ENCODE measurements at regions not wholly inside any gene's neighbourhood (a gene's known extent, or its start where the extent isn't known, plus 50 kb on each side); places are given as distances from the start of the nearest gene placed in this dataset.
"Not testable (repeated sequence)": the region's sequence is repeated elsewhere in the genome, so short reads cannot be mapped to it uniquely, and the experiment has no call there.

DNA sequence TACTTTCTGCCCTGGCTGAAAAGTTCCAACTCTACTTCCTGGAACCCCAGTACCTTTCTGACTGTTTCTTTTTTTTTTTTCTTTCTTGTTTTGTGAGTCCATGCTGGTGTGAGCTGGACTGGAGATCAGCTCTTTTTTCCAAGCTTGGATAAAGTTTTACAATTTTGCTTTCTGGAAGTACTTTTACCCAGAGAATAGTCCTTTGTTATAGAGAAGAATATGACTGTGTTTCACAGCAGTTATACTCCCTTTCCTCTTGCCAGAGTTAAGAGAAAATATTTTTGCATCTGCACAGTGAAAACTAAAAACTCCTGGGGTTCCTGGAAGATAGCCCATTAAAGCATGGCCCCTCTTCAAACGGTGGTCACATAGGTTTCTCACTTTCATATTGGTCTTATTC, 1100.6 kb downstream of the OTOL1 start:
- TF ChIP-seq, protein P1, sequence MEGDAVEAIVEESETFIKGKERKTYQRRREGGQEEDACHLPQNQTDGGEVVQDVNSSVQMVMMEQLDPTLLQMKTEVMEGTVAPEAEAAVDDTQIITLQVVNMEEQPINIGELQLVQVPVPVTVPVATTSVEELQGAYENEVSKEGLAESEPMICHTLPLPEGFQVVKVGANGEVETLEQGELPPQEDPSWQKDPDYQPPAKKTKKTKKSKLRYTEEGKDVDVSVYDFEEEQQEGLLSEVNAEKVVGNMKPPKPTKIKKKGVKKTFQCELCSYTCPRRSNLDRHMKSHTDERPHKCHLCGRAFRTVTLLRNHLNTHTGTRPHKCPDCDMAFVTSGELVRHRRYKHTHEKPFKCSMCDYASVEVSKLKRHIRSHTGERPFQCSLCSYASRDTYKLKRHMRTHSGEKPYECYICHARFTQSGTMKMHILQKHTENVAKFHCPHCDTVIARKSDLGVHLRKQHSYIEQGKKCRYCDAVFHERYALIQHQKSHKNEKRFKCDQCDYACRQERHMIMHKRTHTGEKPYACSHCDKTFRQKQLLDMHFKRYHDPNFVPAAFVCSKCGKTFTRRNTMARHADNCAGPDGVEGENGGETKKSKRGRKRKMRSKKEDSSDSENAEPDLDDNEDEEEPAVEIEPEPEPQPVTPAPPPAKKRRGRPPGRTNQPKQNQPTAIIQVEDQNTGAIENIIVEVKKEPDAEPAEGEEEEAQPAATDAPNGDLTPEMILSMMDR (IDR thresholded peaks at IDR 0.05): no peak
- H3K9me3 ChIP-seq: no peaks in the 10 kb centered on the region

DNA sequence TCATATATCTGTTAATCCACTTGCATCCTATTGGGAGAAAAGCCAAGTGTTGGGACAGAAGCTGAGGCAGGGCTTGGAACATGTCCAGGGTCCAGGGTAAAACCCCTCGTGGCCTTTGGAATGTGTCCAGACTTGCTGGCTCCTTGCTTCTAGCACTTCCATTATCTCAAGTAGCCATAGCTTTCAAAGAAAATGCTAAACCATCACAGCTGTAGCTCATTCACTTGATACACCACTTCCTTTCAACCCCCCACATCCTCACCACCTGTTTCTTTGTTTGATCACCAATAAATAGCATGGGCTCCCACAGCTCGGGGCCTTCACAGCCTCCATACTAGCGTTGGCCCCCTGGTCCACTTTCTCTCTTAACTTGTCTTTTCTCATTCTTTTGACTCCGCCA, 1101.9 kb downstream of the OTOL1 start:
- DNase-seq (ENCODE audit: low spot score in 2 of 2); H3K27ac ChIP-seq; H3K36me3 ChIP-seq; H3K4me3 ChIP-seq; H3K4me1 ChIP-seq; intact Hi-C loops (cut with DNase I); H3K27me3 ChIP-seq; H3K9me3 ChIP-seq: not testable (repeated sequence)

More for the DNA sequence above, 1100.6 kb downstream of the OTOL1 start:
- Histone ChIP-seq H3K4me3 (no peak overlapping the region), H3K36me3 (no peaks in the 10 kb centered on the region), H3K27ac (no peak overlapping the region), H3K27me3 (no peaks in the 10 kb centered on the region), H3K4me1 (no peaks in the 10 kb centered on the region)
- no peak for DNase-seq (ENCODE audit: low spot score in 2 of 2)
- intact Hi-C loops (cut with DNase I): no loop called here

DNA sequence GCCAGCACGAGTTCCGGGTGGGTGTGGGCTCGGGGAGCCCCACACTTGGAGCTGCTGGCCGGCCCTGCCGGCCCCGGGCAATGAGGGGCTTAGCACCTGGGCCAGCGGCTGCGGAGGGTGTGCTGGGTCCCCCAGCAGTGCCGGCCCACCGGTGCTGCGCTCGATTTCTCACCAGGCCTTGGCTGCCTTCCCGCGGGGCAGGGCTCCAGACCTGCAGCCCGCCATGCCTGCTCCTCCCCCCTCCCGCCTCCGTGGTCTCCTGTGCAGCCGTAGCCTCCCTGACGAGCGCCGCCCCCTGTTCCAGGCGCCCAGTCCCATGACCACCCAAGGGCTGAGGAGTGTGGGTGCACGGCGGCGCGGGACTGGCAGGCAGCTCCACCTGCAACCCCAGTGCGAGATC, 1103.1 kb downstream of the OTOL1 start:
- H3K4me1 ChIP-seq; DNase-seq (ENCODE audit: low spot score in 2 of 2); H3K4me3 ChIP-seq; H3K27ac ChIP-seq; H3K9me3 ChIP-seq; H3K36me3 ChIP-seq; H3K27me3 ChIP-seq; intact Hi-C loops (cut with DNase I): not testable (repeated sequence)

DNA sequence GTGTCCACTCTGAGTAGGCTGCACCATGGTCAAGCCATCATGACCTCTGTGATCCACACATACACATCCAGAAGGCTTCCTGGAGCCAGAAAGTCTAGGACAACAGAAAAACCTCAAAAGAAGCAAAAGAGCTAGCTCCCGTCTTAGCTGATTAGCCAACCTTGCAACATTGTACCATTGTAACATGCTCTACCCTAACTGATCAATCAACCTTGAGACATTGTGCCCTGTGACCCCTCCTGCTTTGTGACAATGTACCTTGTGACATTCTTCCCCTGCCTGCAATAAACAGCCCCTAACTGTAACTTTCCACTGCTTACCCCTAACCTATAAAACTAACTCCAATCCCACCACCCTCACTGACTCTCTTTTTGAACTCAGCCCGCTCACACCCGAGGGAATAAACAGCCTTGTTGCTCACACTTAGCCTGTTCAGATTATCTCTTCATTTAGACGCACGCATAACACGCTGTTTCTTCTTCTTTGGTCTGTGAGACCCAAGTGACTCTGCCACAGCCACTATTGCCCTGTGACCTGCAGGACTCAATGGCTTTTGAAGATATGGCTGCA, 1104.6 kb downstream of the OTOL1 start:
- Histone ChIP-seq H3K36me3 (no peaks in the 10 kb centered on the region), H3K27ac (no peak overlapping the region), H3K4me1 (no peaks in the 10 kb centered on the region), H3K4me3 (no peak overlapping the region), H3K27me3 (no peaks in the 10 kb centered on the region), H3K9me3 (peaks cover 0 to 4% of the 10 kb centered on the region in 2 donors)
- intact Hi-C loops (cut with DNase I): no loop called here
- no peak for DNase-seq (ENCODE audit: low spot score in 2 of 2)
- TF ChIP-seq, protein P1 (IDR thresholded peaks at IDR 0.05): no peak

DNA sequence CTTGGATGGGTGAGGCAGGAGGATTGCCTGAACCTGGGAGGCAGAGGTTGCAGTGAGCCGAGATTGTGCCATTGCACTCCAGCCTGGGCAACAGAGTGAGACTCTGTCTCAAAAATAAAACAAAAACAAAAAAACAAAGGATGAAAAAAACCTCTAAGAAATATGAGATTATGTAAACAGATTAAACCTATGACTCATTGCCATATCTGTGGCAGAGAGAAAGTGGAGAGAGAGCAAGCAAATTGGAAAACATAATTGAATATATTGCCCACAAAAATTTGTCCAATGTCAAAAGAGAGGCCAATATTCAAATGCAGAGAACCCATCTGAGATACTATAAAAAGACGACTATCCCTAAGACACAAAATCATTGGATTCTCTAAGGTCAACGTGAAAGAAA, 1106.0 kb downstream of the OTOL1 start:
- TF ChIP-seq, protein P1 (IDR thresholded peaks at IDR 0.05): no peak
- Histone ChIP-seq H3K9me3 (peaks cover 0 to 4% of the 10 kb centered on the region in 2 donors), H3K4me1 (no peaks in the 10 kb centered on the region), H3K36me3 (no peaks in the 10 kb centered on the region), H3K4me3 (no peak overlapping the region), H3K27ac (no peak overlapping the region), H3K27me3 (no peaks in the 10 kb centered on the region)
- intact Hi-C loops (cut with DNase I): no loop called here
- DNase-seq (ENCODE audit: low spot score in 2 of 2): no peak

DNA sequence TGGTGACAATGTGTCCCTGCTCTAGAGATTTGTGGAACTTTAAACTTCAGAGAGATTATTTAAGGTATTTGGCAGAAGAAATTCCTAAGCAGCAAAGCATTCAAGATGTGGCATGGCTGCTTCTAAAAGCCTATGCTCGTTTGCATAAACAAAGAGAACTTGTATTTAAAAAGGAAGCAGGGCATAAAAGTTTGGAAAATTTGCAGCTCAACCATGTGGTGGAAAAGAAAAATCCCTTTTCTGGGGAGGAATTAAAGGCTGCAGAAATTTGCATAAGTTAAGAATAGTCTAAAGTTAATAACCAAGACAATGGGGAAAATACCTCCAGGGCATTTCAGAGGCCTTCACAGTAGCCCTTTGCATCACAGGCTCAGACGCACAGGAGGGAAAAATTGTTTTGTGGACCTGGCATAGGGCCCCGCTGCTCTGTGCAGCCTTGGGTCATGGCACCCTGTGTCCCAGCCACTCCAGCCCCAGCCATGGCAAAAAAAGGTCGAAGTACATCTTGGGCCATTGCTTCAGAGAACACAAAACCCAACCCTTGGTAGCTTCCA, 1109.1 kb downstream of the OTOL1 start:
- DNase-seq (ENCODE audit: low spot score in 2 of 2): no peak
- intact Hi-C loops (cut with DNase I): no loop called here
- H3K4me1 ChIP-seq: no peaks in the 10 kb centered on the region
- H3K9me3 ChIP-seq: peaks cover 0 to 4% of the 10 kb centered on the region in 2 donors
- no peak overlapping the region for H3K4me3 ChIP-seq
- TF ChIP-seq, protein P1 (IDR thresholded peaks at IDR 0.05): no peak
- no peaks in the 10 kb centered on the region for H3K27me3 ChIP-seq
- no peak overlapping the region for H3K27ac ChIP-seq
- H3K36me3 ChIP-seq: no peaks in the 10 kb centered on the region

DNA sequence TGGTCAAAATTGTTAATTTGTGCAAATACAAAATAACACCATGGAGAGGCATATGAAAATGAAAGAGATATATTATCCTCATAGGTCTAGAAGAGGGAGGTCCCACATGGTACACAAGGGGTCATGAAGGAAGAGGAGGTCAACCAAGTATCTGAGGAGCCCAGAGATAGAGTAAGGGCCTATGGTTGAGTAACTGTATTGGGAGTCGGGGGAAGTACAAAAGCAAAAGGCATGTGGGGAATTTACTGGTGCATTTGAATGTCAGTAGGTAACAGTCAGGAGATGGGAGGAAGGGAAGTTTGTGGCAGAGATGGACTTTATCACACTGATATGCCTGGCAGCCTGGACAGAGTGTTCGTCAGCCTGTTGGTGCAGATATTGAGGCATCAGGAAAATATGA, 1113.7 kb downstream of the OTOL1 start:
- TF ChIP-seq, protein P1 (IDR thresholded peaks at IDR 0.05): no peak
- no peaks in the 10 kb centered on the region for H3K36me3 ChIP-seq
- no peaks in the 10 kb centered on the region for H3K9me3 ChIP-seq
- no peak overlapping the region for H3K4me3 ChIP-seq
- DNase-seq (ENCODE audit: low spot score in 2 of 2): no peak
- no peak overlapping the region for H3K27ac ChIP-seq
- intact Hi-C loops (cut with DNase I): no loop called here
- H3K4me1 ChIP-seq: no peaks in the 10 kb centered on the region
- H3K27me3 ChIP-seq: no peaks in the 10 kb centered on the region
